ENCODE measurements at regions not wholly inside any gene's neighbourhood (a gene's known extent, or its start where the extent isn't known, plus 50 kb on each side); places are given as distances from the start of the nearest gene placed in this dataset.

DNA sequence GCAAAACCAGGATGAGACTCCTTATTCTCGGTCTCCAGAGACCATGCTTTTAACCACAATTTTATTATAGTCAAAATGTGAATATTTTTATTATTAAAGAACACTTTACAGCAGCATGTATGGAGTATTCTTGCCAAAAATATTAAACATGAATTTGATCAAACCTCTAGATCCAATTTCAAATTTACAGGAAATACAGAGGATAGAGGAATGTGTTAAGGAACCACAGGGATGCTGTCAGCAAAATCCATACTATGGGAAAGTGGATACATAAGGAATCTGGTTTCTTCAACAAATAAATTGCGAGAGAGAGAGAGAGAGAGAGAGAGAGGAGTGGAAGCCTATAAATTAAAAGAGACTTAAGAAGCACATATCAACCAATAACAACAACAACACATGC, 348.2 kb upstream of the NUDT12 start:
- no peaks in the 10 kb centered on the region for H3K36me3 Mint-ChIP-seq (ENCODE audit: low read depth, unreplicated experiment)
- H3K4me3 Mint-ChIP-seq (ENCODE audit: unreplicated experiment) = no peak overlapping the region
- no peaks in the 10 kb centered on the region for H3K9me3 Mint-ChIP-seq (ENCODE audit: unreplicated experiment)
- H3K27me3 Mint-ChIP-seq (ENCODE audit: unreplicated experiment) = peaks cover 1% of the 10 kb centered on the region
- no peak overlapping the region for H3K27ac Mint-ChIP-seq (ENCODE audit: unreplicated experiment)
- TF ChIP-seq, protein P1, sequence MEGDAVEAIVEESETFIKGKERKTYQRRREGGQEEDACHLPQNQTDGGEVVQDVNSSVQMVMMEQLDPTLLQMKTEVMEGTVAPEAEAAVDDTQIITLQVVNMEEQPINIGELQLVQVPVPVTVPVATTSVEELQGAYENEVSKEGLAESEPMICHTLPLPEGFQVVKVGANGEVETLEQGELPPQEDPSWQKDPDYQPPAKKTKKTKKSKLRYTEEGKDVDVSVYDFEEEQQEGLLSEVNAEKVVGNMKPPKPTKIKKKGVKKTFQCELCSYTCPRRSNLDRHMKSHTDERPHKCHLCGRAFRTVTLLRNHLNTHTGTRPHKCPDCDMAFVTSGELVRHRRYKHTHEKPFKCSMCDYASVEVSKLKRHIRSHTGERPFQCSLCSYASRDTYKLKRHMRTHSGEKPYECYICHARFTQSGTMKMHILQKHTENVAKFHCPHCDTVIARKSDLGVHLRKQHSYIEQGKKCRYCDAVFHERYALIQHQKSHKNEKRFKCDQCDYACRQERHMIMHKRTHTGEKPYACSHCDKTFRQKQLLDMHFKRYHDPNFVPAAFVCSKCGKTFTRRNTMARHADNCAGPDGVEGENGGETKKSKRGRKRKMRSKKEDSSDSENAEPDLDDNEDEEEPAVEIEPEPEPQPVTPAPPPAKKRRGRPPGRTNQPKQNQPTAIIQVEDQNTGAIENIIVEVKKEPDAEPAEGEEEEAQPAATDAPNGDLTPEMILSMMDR (IDR thresholded peaks at IDR 0.05; ENCODE audit: unreplicated experiment) = no peak
- DNase-seq (ENCODE audit: low spot score) = no peak
- H3K4me1 Mint-ChIP-seq (ENCODE audit: unreplicated experiment) = no peaks in the 10 kb centered on the region

DNA sequence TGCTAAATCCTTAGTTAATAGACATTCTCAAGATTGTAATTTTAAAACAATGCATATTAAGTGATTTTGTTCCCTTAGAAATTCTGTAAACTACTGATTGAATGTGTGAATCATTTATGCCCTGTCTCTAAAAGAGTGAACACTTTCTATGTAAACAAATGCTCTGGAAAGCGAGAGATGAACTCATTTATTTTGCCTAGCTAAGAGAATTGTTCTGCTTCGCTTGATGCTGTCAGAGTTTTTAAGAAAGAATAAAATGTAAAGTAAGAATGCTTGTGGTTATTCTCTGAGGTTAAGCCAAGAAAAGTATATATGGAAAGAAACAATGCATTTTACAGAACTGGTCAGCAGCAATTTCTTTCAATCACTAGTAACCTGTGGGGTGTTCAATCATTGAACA, 347.4 kb upstream of the NUDT12 start:
- H3K4me3 Mint-ChIP-seq (ENCODE audit: unreplicated experiment) = no peak overlapping the region
- no peaks in the 10 kb centered on the region for H3K9me3 Mint-ChIP-seq (ENCODE audit: unreplicated experiment)
- H3K27me3 Mint-ChIP-seq (ENCODE audit: unreplicated experiment) = peaks cover 1% of the 10 kb centered on the region
- TF ChIP-seq, protein P1 (IDR thresholded peaks at IDR 0.05; ENCODE audit: unreplicated experiment) = no peak
- H3K36me3 Mint-ChIP-seq (ENCODE audit: low read depth, unreplicated experiment) = no peaks in the 10 kb centered on the region
- no peak for DNase-seq (ENCODE audit: low spot score)
- no peak overlapping the region for H3K27ac Mint-ChIP-seq (ENCODE audit: unreplicated experiment)
- no peaks in the 10 kb centered on the region for H3K4me1 Mint-ChIP-seq (ENCODE audit: unreplicated experiment)

DNA sequence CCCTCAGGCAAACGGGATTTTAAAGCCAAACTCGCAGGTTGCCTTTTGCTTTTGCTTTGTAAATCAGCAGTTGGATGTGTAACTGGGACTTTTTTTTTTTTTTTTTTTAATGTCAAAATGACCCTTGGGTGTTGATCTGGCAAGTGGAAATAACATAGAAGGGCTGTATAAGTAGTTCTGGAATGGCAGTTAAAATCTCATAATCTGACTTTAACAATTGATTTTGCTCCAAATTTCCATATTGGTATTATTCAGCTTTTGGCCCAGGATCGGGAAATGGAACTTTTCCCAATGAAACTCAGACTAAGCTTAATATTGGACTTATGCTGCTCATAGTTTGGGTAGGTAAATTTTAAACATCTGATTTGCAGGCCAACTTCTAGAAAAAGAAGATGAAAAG, 346.8 kb upstream of the NUDT12 start:
- TF ChIP-seq, protein P1 (IDR thresholded peaks at IDR 0.05; ENCODE audit: unreplicated experiment) = no peak
- no peaks in the 10 kb centered on the region for H3K9me3 Mint-ChIP-seq (ENCODE audit: unreplicated experiment)
- no peak overlapping the region for H3K4me3 Mint-ChIP-seq (ENCODE audit: unreplicated experiment)
- H3K36me3 Mint-ChIP-seq (ENCODE audit: low read depth, unreplicated experiment) = no peaks in the 10 kb centered on the region
- H3K27me3 Mint-ChIP-seq (ENCODE audit: unreplicated experiment) = peaks cover 1% of the 10 kb centered on the region
- H3K4me1 Mint-ChIP-seq (ENCODE audit: unreplicated experiment) = no peaks in the 10 kb centered on the region
- no peak overlapping the region for H3K27ac Mint-ChIP-seq (ENCODE audit: unreplicated experiment)
- no peak for DNase-seq (ENCODE audit: low spot score)

DNA sequence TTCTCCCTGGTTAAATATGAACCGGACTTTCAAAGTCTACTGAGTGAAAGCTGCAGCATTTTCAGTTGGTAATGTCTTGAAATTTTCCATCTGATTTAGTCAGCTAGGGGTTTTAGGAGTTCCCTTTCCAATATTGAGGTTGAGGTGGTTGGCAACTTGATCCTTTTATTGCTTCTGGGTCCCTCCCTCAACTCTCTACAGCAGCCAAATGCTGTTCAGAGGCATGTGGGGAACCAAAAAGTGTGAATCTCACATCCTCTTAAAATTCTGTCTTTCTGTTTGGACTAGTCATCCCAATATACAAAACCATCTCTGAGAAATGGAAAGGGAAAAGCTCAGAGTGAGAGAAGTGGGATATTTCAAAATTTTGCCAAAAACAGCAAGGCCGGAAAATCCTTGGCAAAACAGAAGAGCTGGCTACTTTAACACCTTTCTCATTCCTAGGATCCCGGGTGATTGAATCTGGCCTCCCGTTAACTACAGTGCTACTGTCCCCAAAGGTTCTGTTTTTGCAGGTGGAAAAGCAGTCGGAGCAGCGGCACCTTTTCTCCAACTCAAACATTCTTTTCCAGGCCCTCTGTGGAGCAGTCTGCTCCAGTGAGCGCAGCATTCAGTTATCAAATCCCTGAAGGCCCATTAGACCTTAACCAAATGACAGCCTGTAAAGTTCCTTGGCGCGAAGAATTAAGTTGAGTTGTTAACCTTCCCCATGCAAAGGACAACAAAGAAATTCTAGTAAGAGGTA, 345.9 kb upstream of the NUDT12 start:
- Mint-ChIP-seq H3K9me3 (ENCODE audit: unreplicated experiment) (no peaks in the 10 kb centered on the region), H3K27ac (ENCODE audit: unreplicated experiment) (no peak overlapping the region), H3K4me1 (ENCODE audit: unreplicated experiment) (no peaks in the 10 kb centered on the region), H3K4me3 (ENCODE audit: unreplicated experiment) (no peak overlapping the region), H3K27me3 (ENCODE audit: unreplicated experiment) (peaks cover 1% of the 10 kb centered on the region), H3K36me3 (ENCODE audit: low read depth, unreplicated experiment) (no peaks in the 10 kb centered on the region)
- no peak for DNase-seq (ENCODE audit: low spot score)
- TF ChIP-seq, protein P1 (IDR thresholded peaks at IDR 0.05; ENCODE audit: unreplicated experiment) = no peak

DNA sequence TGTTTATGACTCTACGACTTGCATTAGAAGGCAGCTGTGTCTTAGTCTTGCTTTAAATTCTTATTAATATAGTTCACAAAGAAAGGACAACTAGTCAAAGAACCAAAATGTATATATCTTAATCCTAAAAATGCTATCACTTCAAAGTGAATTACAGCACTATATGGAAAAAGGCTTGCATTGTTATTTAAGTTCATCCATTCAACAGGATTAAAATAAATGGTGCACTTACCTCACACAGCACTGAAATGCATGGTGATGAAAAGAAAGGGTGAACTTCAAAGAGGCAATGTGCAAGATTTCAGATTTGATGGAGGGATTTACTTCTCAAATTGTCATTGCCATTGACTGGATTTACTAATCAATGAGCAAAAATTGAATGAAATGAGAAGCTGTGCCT, 344.4 kb upstream of the NUDT12 start:
- Mint-ChIP-seq H3K27ac (ENCODE audit: unreplicated experiment) (no peak overlapping the region), H3K9me3 (ENCODE audit: unreplicated experiment) (no peaks in the 10 kb centered on the region), H3K36me3 (ENCODE audit: low read depth, unreplicated experiment) (no peaks in the 10 kb centered on the region), H3K27me3 (ENCODE audit: unreplicated experiment) (peaks cover 1% of the 10 kb centered on the region), H3K4me1 (ENCODE audit: unreplicated experiment) (no peaks in the 10 kb centered on the region), H3K4me3 (ENCODE audit: unreplicated experiment) (no peak overlapping the region)
- TF ChIP-seq, protein P1 (IDR thresholded peaks at IDR 0.05; ENCODE audit: unreplicated experiment) = no peak
- DNase-seq (ENCODE audit: low spot score) = no peak

Data from endothelial cell (in vitro differentiated cells).